Right ventricle myocardium superior (tissue), 1 donor: ENCODE measurements at regions not wholly inside any gene's neighbourhood (a gene's known extent, or its start where the extent isn't known, plus 50 kb on each side); places are given as distances from the start of the nearest gene placed in this dataset.
"Not testable (repeated sequence)": the region's sequence is repeated elsewhere in the genome, so short reads cannot be mapped to it uniquely, and the experiment has no call there.

Source experiments
- ATAC-seq: fragments of 200-7000 bp; cut with Tn5 transposase; one replicate; pipeline ENCODE4 v1.9.1; 2020; ENCODE audit warnings: mild to moderate bottlenecking; ENCODE audit not compliant: poor library complexity
- DNase-seq: peaks from one replicate; pipeline ENCODE4 v3.0.0-alpha.2; 2020
- intact Hi-C: fragments of 100-400 bp; cut with DNase I; formaldehyde crosslinking; loops from one replicate; pipeline ENCODE4 v1.11.2; 2022
- donor health status: DM: no; HTN: yes; CAD: no; lungs with severe emphysema.

- DNase-seq, ATAC-seq, intact Hi-C loops: not testable (repeated sequence)
Observed at GRCh38 chr12:20093190-20093810, 275.0 kb upstream of the PDE3A start.

- no peak for DNase-seq
- intact Hi-C loops = no loop called here
- no peak for ATAC-seq
Observed at GRCh38 chr12:20096430-20096829, 271.9 kb upstream of the PDE3A start.

GRCh38 chr12:20097626-20098025 lies 270.7 kb upstream of the PDE3A start:
- intact Hi-C loops = no loop called here
- ATAC-seq = peak; percentile 23
- no peak for DNase-seq

GRCh38 chr12:20099395-20100183 lies 268.7 kb upstream of the PDE3A start:
- ATAC-seq (no peak), DNase-seq (no peak)
- intact Hi-C loops = no loop called here

GRCh38 chr12:20101046-20101445 lies 267.3 kb upstream of the PDE3A start:
- DNase-seq (peak; percentile 70), ATAC-seq (peak; percentile 77)
- intact Hi-C loops = no loop called here

GRCh38 chr12:20105943-20106342 lies 262.4 kb upstream of the PDE3A start:
- intact Hi-C loops = no loop called here
- DNase-seq (no peak), ATAC-seq (no peak)

- peak; percentile 70 for ATAC-seq
- intact Hi-C loops = no loop called here
- no peak for DNase-seq
Observed at GRCh38 chr12:20109676-20110075, 258.7 kb upstream of the PDE3A start.

GRCh38 chr12:20115371-20115770 lies 253.0 kb upstream of the PDE3A start:
- DNase-seq, intact Hi-C loops, ATAC-seq: not testable (repeated sequence)

- intact Hi-C loops = no loop called here
- DNase-seq (no peak), ATAC-seq (peak; percentile 62)
Observed at GRCh38 chr12:20119596-20120402, 248.5 kb upstream of the PDE3A start.

- DNase-seq (no peak), ATAC-seq (no peak)
- intact Hi-C loops = no loop called here
Observed at GRCh38 chr12:20120403-20120725, 248.0 kb upstream of the PDE3A start.

- intact Hi-C loops = no loop called here
- ATAC-seq = no peak
- DNase-seq = no peak
Observed at GRCh38 chr12:20122274-20122673, 246.1 kb upstream of the PDE3A start.

GRCh38 chr12:20123465-20123864 lies 244.9 kb upstream of the PDE3A start:
- no peak for ATAC-seq
- intact Hi-C loops = no loop called here
- DNase-seq = no peak

GRCh38 chr12:20125276-20125798 lies 243.0 kb upstream of the PDE3A start:
- DNase-seq (no peak), ATAC-seq (peak; percentile 82)
- intact Hi-C loops = no loop called here

- DNase-seq = no peak
- ATAC-seq = no peak
- intact Hi-C loops = no loop called here
Observed at GRCh38 chr12:20126601-20127000, 241.7 kb upstream of the PDE3A start.

- ATAC-seq (no peak), DNase-seq (no peak)
- intact Hi-C loops = no loop called here
Observed at GRCh38 chr12:20127413-20127812, 240.9 kb upstream of the PDE3A start.

GRCh38 chr12:20128928-20129327 lies 239.4 kb upstream of the PDE3A start:
- intact Hi-C loops = no loop called here
- ATAC-seq = no peak
- DNase-seq = no peak

GRCh38 chr12:20132818-20133217 lies 235.5 kb upstream of the PDE3A start:
- DNase-seq (no peak), ATAC-seq (no peak)
- intact Hi-C loops = no loop called here

GRCh38 chr12:20134652-20135051 lies 233.7 kb upstream of the PDE3A start:
- DNase-seq (no peak), ATAC-seq (no peak)
- intact Hi-C loops = no loop called here

- intact Hi-C loops = no loop called here
- ATAC-seq (no peak), DNase-seq (no peak)
Observed at GRCh38 chr12:20140751-20141150, 227.6 kb upstream of the PDE3A start.

GRCh38 chr12:20142316-20142715 lies 226.0 kb upstream of the PDE3A start:
- intact Hi-C loops = no loop called here
- no peak for ATAC-seq
- no peak for DNase-seq
